Hypothalamus (tissue), 51 donors: ENCODE measurements at regions not wholly inside any gene's neighbourhood (a gene's known extent, or its start where the extent isn't known, plus 50 kb on each side); places are given as distances from the start of the nearest gene placed in this dataset.

Experiments used
- DNase-seq, 51 donors: peaks; one replicate each; lab custom pipeline; 2025; lab: John Stamatoyannopoulos, UW

- no peak for DNase-seq
Measured at GRCh38 chr17:53996890-53997289, 174.2 kb downstream of the KIF2B start.

DNA sequence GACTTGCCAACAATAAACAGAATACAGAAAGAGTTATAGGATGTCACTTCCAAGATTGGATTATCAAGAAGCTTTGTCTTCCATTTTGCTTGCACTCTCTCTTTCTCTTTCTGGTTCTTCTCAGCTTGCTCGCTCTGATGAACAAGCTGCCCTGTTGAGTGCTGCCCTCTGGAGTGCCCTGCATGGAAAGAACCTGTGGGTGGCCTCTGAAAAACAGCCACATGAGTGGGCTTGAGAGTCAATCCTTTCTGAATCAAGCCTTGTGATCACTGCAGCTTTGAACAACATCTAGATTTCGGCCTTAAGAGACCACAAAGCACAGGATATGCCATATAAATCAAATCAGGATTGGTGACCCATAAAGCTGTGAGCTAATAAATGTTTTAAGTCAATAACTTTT lies 185.1 kb downstream of the KIF2B start:
- DNase-seq, result no peak

- DNase-seq, result no peak
Measured at GRCh38 chr17:54009502-54009901, 186.8 kb downstream of the KIF2B start.

GRCh38 chr17:54013072-54013471 lies 190.3 kb downstream of the KIF2B start:
- no peak for DNase-seq

DNA sequence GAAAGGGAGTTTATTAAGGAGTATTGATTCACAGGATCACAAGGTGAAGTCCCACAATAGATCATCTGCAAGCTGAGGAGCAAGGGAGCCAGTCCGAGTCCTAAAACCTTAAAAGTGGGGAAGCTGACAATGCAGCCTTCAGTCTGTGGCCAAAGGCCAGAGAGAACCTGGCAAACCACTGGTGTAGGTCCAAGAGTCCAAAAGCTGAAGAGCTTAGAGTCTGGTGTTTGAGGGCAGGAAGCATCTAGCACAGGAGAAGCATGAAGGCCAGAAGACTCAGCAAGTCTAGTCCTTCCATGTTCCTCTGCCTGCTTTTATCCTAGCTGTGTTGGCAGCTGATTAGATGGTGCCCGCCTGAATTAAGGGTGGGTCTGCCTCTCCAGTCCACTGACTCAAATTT lies 193.0 kb downstream of the KIF2B start:
- no peak for DNase-seq

GRCh38 chr17:54021418-54021817 lies 198.7 kb downstream of the KIF2B start:
- no peak for DNase-seq

GRCh38 chr17:54028986-54029580 lies 206.4 kb downstream of the KIF2B start:
- no peak for DNase-seq

GRCh38 chr17:54029986-54030385 lies 207.3 kb downstream of the KIF2B start:
- no peak for DNase-seq

DNA sequence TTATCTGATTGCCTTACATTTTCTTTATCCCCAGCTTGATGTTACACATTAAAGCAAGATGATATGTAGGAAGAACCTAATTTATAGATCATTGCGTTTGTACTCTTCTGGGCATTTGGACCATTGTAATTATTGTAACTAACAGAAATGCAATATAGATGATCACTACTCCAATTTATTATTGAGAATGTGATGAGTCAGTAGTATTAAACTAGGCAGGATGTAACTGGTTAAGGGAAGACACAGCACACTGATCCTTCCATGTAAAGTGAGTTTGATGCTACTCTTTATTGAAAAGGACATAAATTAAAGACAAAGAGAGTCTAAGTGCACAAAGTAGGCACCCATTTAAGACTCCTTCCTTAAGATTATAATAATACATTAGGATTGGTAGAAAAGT lies 223.8 kb downstream of the KIF2B start:
- no peak for DNase-seq

DNA sequence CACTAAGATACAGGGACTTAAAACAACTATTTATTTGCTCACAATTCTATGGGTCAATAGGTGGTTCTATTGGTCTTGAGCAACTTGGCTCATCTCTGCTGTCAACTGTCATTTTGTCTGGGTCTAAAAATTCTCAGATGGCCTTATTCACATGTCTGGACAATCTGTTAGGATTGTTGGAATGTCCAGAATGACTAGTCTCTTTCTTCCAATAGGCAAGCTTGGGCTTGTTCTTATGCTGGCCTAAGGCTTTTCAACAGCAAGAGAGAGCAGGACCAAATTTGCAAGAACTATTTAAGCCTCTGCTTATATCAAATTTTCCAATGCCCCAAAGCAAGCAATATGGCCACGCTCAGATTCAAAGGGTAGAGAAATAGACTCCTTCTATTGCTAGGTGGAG lies 240.9 kb downstream of the KIF2B start:
- no peak for DNase-seq

DNA sequence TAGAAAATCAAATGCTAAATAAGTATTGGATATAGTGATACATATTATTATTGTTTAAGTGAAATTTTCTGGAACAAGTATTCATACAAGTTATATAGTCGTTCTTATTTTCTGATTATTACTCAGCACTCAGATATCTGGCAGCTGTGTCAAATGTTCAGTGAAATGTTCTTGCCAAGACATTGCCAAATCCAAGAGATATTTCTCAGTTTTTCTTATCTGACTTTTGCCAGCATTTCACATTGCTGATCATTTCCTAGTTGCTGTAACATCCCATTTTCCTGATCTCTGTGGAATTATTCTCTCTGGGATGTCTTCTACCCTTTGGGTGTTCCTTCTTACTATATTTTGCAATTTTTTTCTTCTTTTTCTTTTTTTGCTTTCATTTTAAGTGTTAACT lies 262.3 kb downstream of the KIF2B start:
- DNase-seq, result no peak

DNA sequence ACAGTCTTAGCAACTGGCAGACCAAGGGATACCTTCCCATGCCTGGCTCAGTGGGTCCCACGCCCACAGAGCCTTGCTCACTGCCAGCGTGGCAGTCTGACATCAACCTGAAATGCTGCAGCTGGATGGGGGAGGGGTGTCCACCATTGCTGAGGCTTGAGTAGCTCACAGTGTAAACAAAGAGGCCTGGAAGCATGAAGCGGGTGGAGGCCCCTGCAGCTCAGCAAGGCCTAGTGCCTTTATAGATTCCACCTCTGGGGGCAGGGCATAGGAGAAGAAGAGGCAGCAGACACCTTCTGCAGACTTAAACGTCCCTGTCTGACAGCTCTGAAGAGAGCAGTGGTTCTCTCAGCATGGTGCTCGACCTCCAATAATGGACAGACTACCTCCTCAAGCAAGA lies 263.2 kb downstream of the KIF2B start:
- no peak for DNase-seq

GRCh38 chr17:54096216-54096615 lies 273.5 kb downstream of the KIF2B start:
- no peak for DNase-seq

DNA sequence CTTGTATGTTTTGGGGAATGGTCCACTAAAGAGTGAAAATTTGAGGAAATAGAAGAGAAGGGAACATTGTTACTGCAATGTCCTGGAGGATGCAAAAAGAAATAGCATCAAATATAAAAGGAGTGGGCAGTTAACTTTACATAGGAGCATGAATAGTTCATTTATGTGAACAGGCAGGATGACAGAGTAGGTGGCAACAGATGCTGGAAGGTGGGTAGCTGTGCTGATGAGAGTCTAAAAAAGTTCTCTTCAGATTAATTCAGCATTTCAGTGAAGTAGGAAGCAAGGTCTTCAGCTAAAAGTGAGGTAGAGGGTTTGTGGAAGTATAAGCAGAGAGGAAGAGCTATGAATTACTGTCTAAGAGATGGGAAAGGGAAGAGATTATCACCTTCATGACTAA lies 276.5 kb downstream of the KIF2B start:
- no peak for DNase-seq

- DNase-seq, result no peak
Measured at GRCh38 chr17:54102246-54102645, 279.5 kb downstream of the KIF2B start.

DNA sequence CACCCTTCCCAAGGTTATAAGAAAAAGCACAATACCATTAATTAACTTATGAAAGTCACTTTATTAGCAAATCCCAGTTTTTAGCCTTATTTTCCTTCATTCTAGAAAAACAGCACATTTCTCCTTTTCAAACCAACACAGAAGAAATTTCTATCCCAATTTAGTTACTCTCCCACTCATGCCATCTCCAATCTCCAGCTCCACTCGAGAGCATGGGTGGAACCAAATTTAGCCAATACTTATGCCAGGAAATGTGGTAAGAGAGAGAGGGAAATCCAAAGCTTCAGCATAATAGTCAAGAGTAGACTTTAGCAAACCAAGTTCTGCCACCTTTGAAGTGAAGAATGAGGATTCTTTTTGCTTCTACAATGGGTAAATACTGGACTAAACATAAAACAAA lies 288.8 kb downstream of the KIF2B start:
- DNase-seq, result no peak

- no peak for DNase-seq
Measured at GRCh38 chr17:54117452-54117851, 294.7 kb downstream of the KIF2B start.

GRCh38 chr17:54124456-54124855 lies 301.7 kb downstream of the KIF2B start:
- DNase-seq, result no peak

DNA sequence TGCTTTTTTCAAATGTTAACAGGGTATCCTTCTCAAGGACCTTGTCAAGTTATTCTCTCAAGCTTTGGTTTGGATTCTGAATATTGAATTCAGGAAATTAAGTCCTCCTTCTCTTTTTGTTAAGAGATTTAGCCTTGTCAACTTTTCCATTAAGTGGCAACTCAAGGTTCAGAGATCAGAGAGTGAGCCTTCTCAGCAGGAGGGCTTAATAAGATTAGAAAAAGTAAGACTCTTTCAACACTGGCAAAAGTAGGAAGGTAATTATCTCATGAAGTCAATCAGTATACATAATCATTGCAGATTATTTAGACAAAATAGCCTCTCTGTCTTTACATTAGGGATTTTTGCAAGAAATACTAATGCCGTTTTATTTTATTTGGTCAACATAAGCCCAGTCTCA lies 330.7 kb downstream of the KIF2B start:
- no peak for DNase-seq

DNA sequence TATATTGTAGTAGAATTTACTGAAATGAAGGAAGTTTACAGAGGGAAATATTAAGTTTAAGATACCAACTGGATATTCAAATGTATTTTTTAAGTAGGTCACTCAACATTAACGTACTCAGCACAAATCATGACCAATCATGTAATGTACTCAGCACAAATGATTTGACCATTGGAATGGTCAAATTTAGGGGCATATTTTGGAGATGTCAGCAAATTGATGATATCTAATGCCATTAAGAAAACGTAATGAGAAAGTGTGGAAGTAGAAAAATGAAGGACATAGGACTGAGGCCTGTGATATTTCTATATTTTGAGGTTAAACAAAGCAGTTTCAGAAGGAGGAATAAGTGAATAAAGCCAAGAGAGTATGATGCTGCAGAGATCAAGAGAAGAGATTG lies 334.8 kb downstream of the KIF2B start:
- no peak for DNase-seq

GRCh38 chr17:54172096-54172984 lies 349.6 kb downstream of the KIF2B start:
- peak in 9 of 51 donors; percentile 0 to 27 (median 9) for DNase-seq

GRCh38 chr17:54172985-54173316 lies 350.2 kb downstream of the KIF2B start:
- no peak for DNase-seq
